A673 (cell line): ENCODE measurements at regions not wholly inside any gene's neighbourhood (a gene's known extent, or its start where the extent isn't known, plus 50 kb on each side); places are given as distances from the start of the nearest gene placed in this dataset.

Source experiments
- BruUV-seq: library from RNA; stranded (reverse); fragments of 400-500 nt; replicated peaks from 2 replicates; lab custom pipeline; 2021; lab: Mats Ljungman, UMichigan
- CTCF ChIA-PET: fragments of 300-600 bp; sonication (Branson Sonifier 250); formaldehyde crosslinking; loops from one replicate; lab custom pipeline; 2022; ENCODE audit warnings: antibody characterized with exemption; lab: Charles Lee
- POLR2A ChIA-PET: fragments of 300-600 bp; sonication (Branson Sonifier 250); formaldehyde crosslinking; loops from one replicate; lab custom pipeline; 2022; ENCODE audit warnings: antibody characterized with exemption; ENCODE audit not compliant: low non-redundant PET; lab: Charles Lee
- DNase-seq: peaks from one replicate; pipeline ENCODE4 v3.0.0-alpha.2; 2015; ENCODE audit warnings: low spot score
- H3K27ac ChIP-seq: fragments of 200-600 bp; sonication (generic); 2 replicates; pipeline ENCODE4 v1.5.1; 2016; ENCODE audit warnings: mixed run types, low read depth, mild to moderate bottlenecking, mixed read lengths, antibody characterized with exemption, low read length; ENCODE audit not compliant: poor library complexity, severe bottlenecking
- H3K27me3 ChIP-seq: fragments of 200-600 bp; sonication (generic); replicated peaks from 2 replicates; pipeline ENCODE4 v1.6.1; 2017; ENCODE audit warnings: mixed run types, low read depth, mild to moderate bottlenecking, mixed read lengths, antibody characterized with exemption, low read length; ENCODE audit not compliant: insufficient read depth, poor library complexity
- H3K36me3 ChIP-seq: fragments of 200-600 bp; sonication (generic); 2 replicates; pipeline ENCODE4 v1.6.1; 2016; ENCODE audit warnings: mixed run types, mild to moderate bottlenecking, mixed read lengths, antibody characterized with exemption, low read length; ENCODE audit not compliant: insufficient read depth, poor library complexity, severe bottlenecking
- H3K4me1 ChIP-seq: fragments of 200-600 bp; sonication (generic); 2 replicates; pipeline ENCODE4 v1.6.1; 2017; ENCODE audit warnings: mixed run types, mild to moderate bottlenecking, mixed read lengths, antibody characterized with exemption, low read length; ENCODE audit not compliant: insufficient read depth, poor library complexity, severe bottlenecking
- H3K4me3 ChIP-seq: fragments of 200-600 bp; sonication (generic); 2 replicates; pipeline ENCODE4 v1.5.1; 2016; ENCODE audit warnings: low read depth, mixed run types, mild to moderate bottlenecking, mixed read lengths, low read length; ENCODE audit not compliant: poor library complexity, severe bottlenecking
- H3K9me3 ChIP-seq: fragments of 200-600 bp; sonication (generic); 2 replicates; pipeline ENCODE4 v1.6.1; 2016; ENCODE audit warnings: mixed run types, low read depth, mild to moderate bottlenecking, mixed read lengths, antibody characterized with exemption, low read length; ENCODE audit not compliant: poor library complexity, severe bottlenecking
- CTCF ChIP-seq: fragments of 300-800, 200-600 bp; sonication (generic); conservative IDR thresholded peaks from 2 replicates; pipeline ENCODE4 v1.5.1; 2017; ENCODE audit warnings: low read depth, mild to moderate bottlenecking, antibody characterized with exemption, low read length, moderate library complexity, mixed read lengths
- EZH2 ChIP-seq: fragments of 200-600 bp; sonication (generic); IDR thresholded peaks from 2 replicates; pipeline ENCODE4 v1.6.1; 2017; ENCODE audit warnings: borderline replicate concordance, low read depth, mild to moderate bottlenecking, mixed read lengths, antibody characterized with exemption, low read length; ENCODE audit not compliant: poor library complexity, severe bottlenecking
- intact Hi-C: fragments of 100-400 bp; cut with micrococcal nuclease; formaldehyde crosslinking; loops from one replicate; pipeline ENCODE4 v1.10.0; 2022; ENCODE audit not compliant: unreplicated experiment

- no peak overlapping the region for H3K27ac ChIP-seq
- TF ChIP-seq EZH2, result no peak
- no peak for TF ChIP-seq CTCF
- intact Hi-C loops, result no loop called here
- ChIA-PET CTCF (no interaction called here), POLR2A (no interaction called here)
- peaks cover 8% of the 10 kb centered on the region for H3K9me3 ChIP-seq
- H3K36me3 ChIP-seq, result no peaks in the 10 kb centered on the region
- H3K4me3 ChIP-seq, result no peak overlapping the region
- no peak for DNase-seq
- H3K27me3 ChIP-seq, result no peaks in the 10 kb centered on the region
- no TSS peak for BruUV-seq
- H3K4me1 ChIP-seq, result no peaks in the 10 kb centered on the region
Measured at GRCh38 chr12:33529810-33530209, 90.2 kb upstream of the SYT10 start.

- BruUV-seq, result no TSS peak
- Histone ChIP-seq H3K9me3 (peaks cover 8% of the 10 kb centered on the region), H3K36me3 (no peaks in the 10 kb centered on the region), H3K27ac (no peak overlapping the region), H3K27me3 (no peaks in the 10 kb centered on the region), H3K4me3 (no peak overlapping the region), H3K4me1 (no peaks in the 10 kb centered on the region)
- TF ChIP-seq EZH2, result no peak
- TF ChIP-seq CTCF, result no peak
- intact Hi-C loops, result no loop called here
- CTCF ChIA-PET, result no interaction called here
- POLR2A ChIA-PET, result no interaction called here
- DNase-seq, result no peak
Measured at GRCh38 chr12:33531261-33531660, 91.6 kb upstream of the SYT10 start.

GRCh38 chr12:33533527-33533926 lies 93.9 kb upstream of the SYT10 start:
- no peak overlapping the region for H3K4me3 ChIP-seq
- ChIA-PET POLR2A (no interaction called here), CTCF (no interaction called here)
- TF ChIP-seq EZH2 (no peak), CTCF (no peak)
- no peak overlapping the region for H3K27ac ChIP-seq
- H3K36me3 ChIP-seq, result no peaks in the 10 kb centered on the region
- intact Hi-C loops, result no loop called here
- no peaks in the 10 kb centered on the region for H3K27me3 ChIP-seq
- peaks cover 4% of the 10 kb centered on the region for H3K9me3 ChIP-seq
- BruUV-seq, result no TSS peak
- no peaks in the 10 kb centered on the region for H3K4me1 ChIP-seq
- no peak for DNase-seq
